GM12878 (cell line): ENCODE measurements at regions not wholly inside any gene's neighbourhood (a gene's known extent, or its start where the extent isn't known, plus 50 kb on each side); places are given as distances from the start of the nearest gene placed in this dataset.

Experiments
- ATAC-seq: fragments of 200-7000 bp; cut with Tn5 transposase; 3 replicates; pipeline ENCODE4 v1.9.1; 2020; ENCODE audit warnings: mild to moderate bottlenecking, moderate library complexity
- BruUV-seq: library from RNA; stranded (reverse); fragments of 400-500 nt; replicated peaks from 2 replicates; lab custom pipeline; 2021; lab: Mats Ljungman, UMichigan
- CTCF ChIA-PET: fragments of 300-600 bp; sonication (Branson Sonifier 250); formaldehyde crosslinking; extraction: SDS; loops from one replicate; lab custom pipeline; 2021; ENCODE audit warnings: inconsistent platforms; lab: Yijun Ruan, JAX
- POLR2A ChIA-PET: fragments of 350-600 bp; formaldehyde crosslinking; extraction: SDS; loops from one replicate; lab custom pipeline; 2021; ENCODE audit warnings: inconsistent platforms; lab: Charles Lee
- RAD21 ChIA-PET: fragments of 300-600 bp; sonication (Branson Sonifier 250); formaldehyde crosslinking; loops from one replicate; lab custom pipeline; 2023; ENCODE audit warnings: antibody characterized with exemption; ENCODE audit not compliant: unreplicated experiment; lab: Charles Lee
- SMC1A ChIA-PET: fragments of 300-600 bp; sonication (Branson Sonifier 250); formaldehyde crosslinking; loops from one replicate; lab custom pipeline; 2023; ENCODE audit not compliant: unreplicated experiment, uncharacterized antibody; lab: Charles Lee
- DNase-seq: peaks from one replicate; pipeline ENCODE4 v3.0.0-alpha.2; 2011; ENCODE audit warnings: low read depth, low spot score
- FAIRE-seq: peaks from 3 replicates; lab custom pipeline; 2011; peaks lifted over from hg19 to GRCh38; lab: Jason Lieb, UNC
- H2AFZ ChIP-seq: 2 replicates; pipeline ENCODE4 v1.6.0; 2011; ENCODE audit warnings: low read depth, low read length, control low read depth; ENCODE audit not compliant: control insufficient read depth
- H3K27ac ChIP-seq: 2 replicates; pipeline ENCODE4 v1.5.1; 2011; ENCODE audit warnings: control low read depth; ENCODE audit not compliant: control insufficient read depth, insufficient read depth
- H3K27me3 ChIP-seq, 2 experiments: replicated peaks in 1 of 2; 2 replicates each; pipeline versions ENCODE4 v1.6.0 to v1.6.1; 2011; ENCODE audit warnings: low read length in 1 of 2; ENCODE audit not compliant: control insufficient read depth in 2 of 2, insufficient read depth in 2 of 2
- H3K36me3 ChIP-seq, 2 experiments: 2 replicates each; pipeline ENCODE4 v1.5.1; 2011; ENCODE audit warnings: low read length in 1 of 2; ENCODE audit not compliant: control insufficient read depth in 2 of 2, insufficient read depth in 2 of 2
- H3K4me1 ChIP-seq: 2 replicates; pipeline ENCODE4 v1.6.1; 2011; ENCODE audit warnings: mild to moderate bottlenecking, low read length, moderate library complexity, mixed read lengths; ENCODE audit not compliant: control insufficient read depth, insufficient read depth
- H3K4me2 ChIP-seq: 2 replicates; pipeline ENCODE4 v1.6.0; 2011; ENCODE audit warnings: control low read depth; ENCODE audit not compliant: control insufficient read depth, insufficient read depth
- H3K4me3 ChIP-seq: fragments of 200-600 bp; sonication (generic); 2 replicates; pipeline ENCODE4 v1.5.1; 2016
- H3K79me2 ChIP-seq: 2 replicates; pipeline ENCODE4 v1.6.0; 2011; ENCODE audit warnings: low read length; ENCODE audit not compliant: control insufficient read depth, insufficient read depth
- H3K9ac ChIP-seq: 2 replicates; pipeline ENCODE4 v1.8.0; 2011; ENCODE audit warnings: low read length, control low read depth, mixed read lengths; ENCODE audit not compliant: control insufficient read depth, insufficient read depth
- H3K9me3 ChIP-seq: replicated peaks from 3 replicates; pipeline ENCODE4 v1.5.1; 2011; ENCODE audit warnings: mild to moderate bottlenecking, low read length; ENCODE audit not compliant: control insufficient read depth, insufficient read depth
- H4K20me1 ChIP-seq: 2 replicates; pipeline ENCODE4 v1.6.0; 2011; ENCODE audit not compliant: control insufficient read depth, insufficient read depth
- BCLAF1 ChIP-seq: fragments of 450-650 bp; IDR thresholded peaks from 2 replicates; pipeline ENCODE4 v1.6.1; 2017; ENCODE audit warnings: antibody characterized with exemption, mild to moderate bottlenecking, moderate library complexity
- CEBPB ChIP-seq, 2 experiments: fragments of 150-350 bp in 1 of 2; IDR thresholded peaks; 2 replicates each; pipeline ENCODE4 v1.6.1; 2012 to 2014; ENCODE audit warnings: low read depth in 2 of 2, low read length in 2 of 2, borderline replicate concordance in 1 of 2, inconsistent platforms in 1 of 2
- CHD2 ChIP-seq: IDR thresholded peaks from 2 replicates; pipeline ENCODE4 v1.6.1; 2011; ENCODE audit warnings: low read depth, low read length, improper control_type of control experiment, borderline replicate concordance
- CREM ChIP-seq: IDR thresholded peaks from 2 replicates; pipeline ENCODE4 v1.6.1; 2014; ENCODE audit warnings: antibody characterized with exemption, low read depth
- DPF2 ChIP-seq: fragments of 450-650 bp; IDR thresholded peaks from 2 replicates; pipeline ENCODE4 v1.6.1; 2017; ENCODE audit warnings: mild to moderate bottlenecking
- E4F1 ChIP-seq: fragments of 450-650 bp; IDR thresholded peaks from 2 replicates; pipeline ENCODE4 v1.6.1; 2018; ENCODE audit warnings: borderline replicate concordance, mild to moderate bottlenecking; ENCODE audit not compliant: partially characterized antibody
- EED ChIP-seq: sonication (generic); IDR thresholded peaks from 2 replicates; pipeline ENCODE4 v1.6.1; 2016; ENCODE audit warnings: antibody characterized with exemption, low read depth
- MEF2A ChIP-seq: IDR thresholded peaks from 2 replicates; pipeline ENCODE4 v1.6.1; 2011; ENCODE audit warnings: low read depth, mild to moderate bottlenecking, low read length, moderate library complexity; ENCODE audit not compliant: insufficient read depth
- NR2C2 ChIP-seq: IDR thresholded peaks from 2 replicates; pipeline ENCODE4 v1.6.1; 2011; ENCODE audit warnings: borderline replicate concordance, low read depth; ENCODE audit not compliant: control insufficient read depth, insufficient read length
- POLR2AphosphoS2 ChIP-seq: IDR thresholded peaks from 2 replicates; pipeline ENCODE4 v1.6.1; 2011; ENCODE audit warnings: low read depth, mild to moderate bottlenecking, low read length, improper control_type of control experiment, moderate library complexity
- RFX5 ChIP-seq: IDR thresholded peaks from 2 replicates; pipeline ENCODE4 v1.6.1; 2011; ENCODE audit warnings: low read depth, low read length, improper control_type of control experiment
- SREBF1 ChIP-seq: IDR thresholded peaks from 2 replicates; pipeline ENCODE4 v1.6.1; 2012; ENCODE audit warnings: mild to moderate bottlenecking, low read length
- STAT3 ChIP-seq: IDR thresholded peaks from 2 replicates; pipeline ENCODE4 v1.6.1; 2011; ENCODE audit warnings: low read depth, low read length, improper control_type of control experiment
- ZBTB33 ChIP-seq: fragments of 450-650 bp; IDR thresholded peaks from 2 replicates; pipeline ENCODE4 v1.6.1; 2017; ENCODE audit warnings: mild to moderate bottlenecking
- ZNF274 ChIP-seq: IDR thresholded peaks from one replicate; pipeline ENCODE4 v1.8.0; 2011; ENCODE audit not compliant: insufficient read length, insufficient read depth
- ZSCAN29 ChIP-seq: fragments of 450-650 bp; IDR thresholded peaks from 2 replicates; pipeline ENCODE4 v1.6.1; 2017; ENCODE audit warnings: mild to moderate bottlenecking, moderate library complexity
- WGBS: methylation state at CpG from one replicate; pipeline ENCODE4 v1.1.6; 2016; ENCODE audit warnings: low lambda C conversion rate; ENCODE audit not compliant: insufficient replicate concordance, insufficient coverage; ENCODE audit errors: missing lambda C conversion rate; 5-methylcytosine and 5-hydroxymethylcytosine counted together
- in situ Hi-C: fragments of 300-500 bp; cut with MboI; formaldehyde crosslinking; loops from 9 replicates; pipeline ENCODE4 v1.14.3; 2018; ENCODE audit warnings: mixed read lengths
- intact Hi-C: fragments of 100-400 bp; cut with micrococcal nuclease; formaldehyde crosslinking; loops from one replicate; pipeline ENCODE4 v1.14.2; 2022; ENCODE audit not compliant: unreplicated experiment

- H3K27me3 ChIP-seq, result no peaks in the 10 kb centered on the region
- H3K27ac ChIP-seq, result no peak overlapping the region
- intact Hi-C loops (no loop called here), in situ Hi-C loops (no loop called here)
- no TSS peak for BruUV-seq
- WGBS, result 28% methylated on average over 3 of the region's 3 CpGs
- ATAC-seq (no peak), FAIRE-seq (no peak)
- H3K9ac ChIP-seq, result no peak overlapping the region
- H3K4me2 ChIP-seq, result no peak overlapping the region
- no peaks in the 10 kb centered on the region for H4K20me1 ChIP-seq
- no peak overlapping the region for H2AFZ ChIP-seq
- CTCF ChIA-PET, result interaction anchor here (0.6 to 1.7 kb wide), 3 partner anchors 14 to 70 kb away, joined by 3 to 4 read pairs (median 3); no protein-coding TSS in a partner anchor
- H3K4me1 ChIP-seq, result no peaks in the 10 kb centered on the region
- no peak for TF ChIP-seq ZBTB33
- no peak for TF ChIP-seq SREBF1
- no peak for TF ChIP-seq DPF2
- TF ChIP-seq CREM, result no peak
- no peak for TF ChIP-seq ZSCAN29
- no peak for TF ChIP-seq POLR2AphosphoS2
- TF ChIP-seq MEF2A, result no peak
- TF ChIP-seq ZNF274, result no peak
- TF ChIP-seq RFX5, result no peak
- TF ChIP-seq E4F1, result no peak
- TF ChIP-seq CEBPB (IDR thresholded peaks at IDR 0.05; ENCODE audit: borderline replicate concordance in 1 of 2, low read depth in 2 of 2, low read length in 2 of 2), result no peak
- TF ChIP-seq CHD2, result no peak
- TF ChIP-seq STAT3, result no peak
- TF ChIP-seq BCLAF1, result no peak
- TF ChIP-seq NR2C2, result no peak
- TF ChIP-seq EED, result no peak
- TF ChIP-seq, all 136 proteins: peak for 0
- POLR2A ChIA-PET, result interaction anchor here (0.6 to 1.3 kb wide), 4 partner anchors 8 to 491 kb away, joined by 3 to 7 read pairs (median 4); no protein-coding TSS in a partner anchor
- no peak overlapping the region for H3K4me3 ChIP-seq
- SMC1A ChIA-PET, result interaction anchor here (0.7 to 1.6 kb wide), 10 partner anchors 8 to 214 kb away, joined by 3 to 5 read pairs (median 4); no protein-coding TSS in a partner anchor
- no peak for DNase-seq
- no peaks in the 10 kb centered on the region; a peak in 1 of 4 replicates for H3K36me3 ChIP-seq
- H3K9me3 ChIP-seq, result peaks cover 6% of the 10 kb centered on the region; the same call in 2 of the 3 replicates
- no peaks in the 10 kb centered on the region for H3K79me2 ChIP-seq
- RAD21 ChIA-PET, result no interaction called here
Measured at GRCh38 chr2:8196316-8196715, 485.5 kb upstream of the ID2 start.
